Transverse colon (tissue), 4 donors: ENCODE measurements at regions not wholly inside any gene's neighbourhood (a gene's known extent, or its start where the extent isn't known, plus 50 kb on each side); places are given as distances from the start of the nearest gene placed in this dataset.

Experiments
- DNase-seq: peaks from one replicate; pipeline ENCODE4 v3.0.0-alpha.2; 2019
- H3K27ac ChIP-seq, 4 donors: fragments of 200-600 bp; sonication (generic); 2 replicates each; pipeline ENCODE4 v1.5.1; 2016 to 2018; ENCODE audit warnings: inconsistent platforms in 4 of 4
- H3K27me3 ChIP-seq: fragments of 200-600 bp; sonication (generic); 2 replicates; pipeline ENCODE4 v1.5.1; 2017; ENCODE audit warnings: inconsistent platforms
- H3K36me3 ChIP-seq, 4 donors: fragments of 200-600 bp; sonication (generic); 2 replicates each; pipeline ENCODE4 v1.5.1; 2017 to 2019; ENCODE audit warnings: inconsistent platforms in 4 of 4
- H3K4me1 ChIP-seq, 4 donors: fragments of 200-600 bp; sonication (generic); 2 replicates each; pipeline ENCODE4 v1.5.1; 2017 to 2020; ENCODE audit warnings: inconsistent platforms in 4 of 4
- H3K4me3 ChIP-seq, 4 donors: fragments of 200-600 bp; sonication (generic); 1 replicate in 1 of 4; 2 replicates in 3 of 4; pipeline versions ENCODE4 v1.5.1 to v1.6.1; 2017 to 2019; ENCODE audit warnings: inconsistent platforms in 4 of 4
- H3K9me3 ChIP-seq, 2 donors: fragments of 200-600 bp; sonication (generic); 2 replicates each; pipeline ENCODE4 v1.5.1; 2017 to 2019; ENCODE audit warnings: inconsistent platforms in 2 of 2
- CTCF ChIP-seq, 5 experiments: fragments of 200-600 bp in 3 of 5; fragments of 450-650 bp in 2 of 5; sonication (generic) in 3 of 5; IDR thresholded peaks; 1 replicate in 2 of 5; 2 replicates in 3 of 5; pipeline ENCODE4 v1.5.1; 2016 to 2017; ENCODE audit warnings: antibody characterized with exemption in 5 of 5, inconsistent platforms in 3 of 5, mild to moderate bottlenecking in 2 of 5, moderate library complexity in 1 of 5
- EP300 ChIP-seq: sonication (generic); formaldehyde crosslinking; IDR thresholded peaks from one replicate; pipeline ENCODE4 v1.6.1; 2017; ENCODE audit warnings: antibody characterized with exemption, low read depth
- POLR2A ChIP-seq: fragments of 450-650 bp; IDR thresholded peaks from one replicate; pipeline ENCODE4 v1.6.1; 2016; ENCODE audit warnings: antibody characterized with exemption, mild to moderate bottlenecking, moderate library complexity
- POLR2AphosphoS5 ChIP-seq, 3 donors: sonication (generic); formaldehyde crosslinking; IDR thresholded peaks; one replicate each; pipeline ENCODE4 v1.6.1; 2016; ENCODE audit warnings: antibody characterized with exemption in 3 of 3
- WGBS, 2 donors: methylation state at CpG; one replicate each; pipeline ENCODE4 v1.1.5; 2018; ENCODE audit warnings: low coverage in 1 of 2; 5-methylcytosine and 5-hydroxymethylcytosine counted together
- in situ Hi-C, 4 donors: fragments of 200-750 bp; cut with MboI; loops; one replicate each; pipeline versions ENCODE4 v1.15.0 to v1.15.1; 2017; ENCODE audit warnings: low sequenced_read_pairs in 3 of 4, low pct_ligation_motif_present in 1 of 4, low pct_unique_long_range_greater_than_20kb in 1 of 4
- intact Hi-C: fragments of 100-400 bp; cut with DNase I; formaldehyde crosslinking; loops from one replicate; pipeline ENCODE4 v1.15.1; 2023; ENCODE audit warnings: low total_unique reads

GRCh38 chr11:119483341-119483880, 60.4 kb upstream of the THY1 start:
- Histone ChIP-seq H3K4me3 (no peak overlapping the region), H3K9me3 (no peaks in the 10 kb centered on the region), H3K36me3 (no peaks in the 10 kb centered on the region), H3K27ac (no peak overlapping the region), H3K4me1 (peaks cover 0 to 11% (median 2%) of the 10 kb centered on the region in 4 donors), H3K27me3 (no peaks in the 10 kb centered on the region)
- WGBS, 2 donors = 91% methylated on average over 11 of the region's 11 CpGs; no CpG with 5 or more reads in 1 of the 2 donors
- TF ChIP-seq EP300 (no peak), POLR2AphosphoS5 (IDR thresholded peaks at IDR 0.05) (no peak), CTCF (IDR thresholded peaks at IDR 0.05) (no peak), POLR2A (no peak)
- DNase-seq = no peak
- intact Hi-C loops = loop anchor here (5.0 to 10.0 kb wide), 2 partner anchors 261 to 624 kb away; no protein-coding TSS in a partner anchor
- in situ Hi-C loops = loop anchor here in 3 of 4 donors (25.0 kb wide), 1 partner anchor 629 kb away; no protein-coding TSS in a partner anchor

- 81% methylated on average over 9 of the region's 9 CpGs; no CpG with 5 or more reads in 1 of the 2 donors for WGBS, 2 donors
- no peaks in the 10 kb centered on the region for H3K36me3 ChIP-seq
- intact Hi-C loops (loop anchor here (5.0 to 10.0 kb wide), 2 partner anchors 262 to 625 kb away; no protein-coding TSS in a partner anchor), in situ Hi-C loops (loop anchor here in 3 of 4 donors (25.0 kb wide), 1 partner anchor 630 kb away; no protein-coding TSS in a partner anchor)
- DNase-seq = no peak
- peaks cover 0 to 11% (median 2%) of the 10 kb centered on the region in 4 donors for H3K4me1 ChIP-seq
- H3K27ac ChIP-seq = no peak overlapping the region
- H3K4me3 ChIP-seq = no peak overlapping the region
- no peaks in the 10 kb centered on the region for H3K27me3 ChIP-seq
- TF ChIP-seq POLR2A (no peak), EP300 (no peak), CTCF (IDR thresholded peaks at IDR 0.05) (no peak), POLR2AphosphoS5 (IDR thresholded peaks at IDR 0.05) (no peak)
- no peaks in the 10 kb centered on the region for H3K9me3 ChIP-seq
Observed at GRCh38 chr11:119482521-119483011, 59.6 kb upstream of the THY1 start.

- DNase-seq = peak; percentile 7
- Histone ChIP-seq H3K27ac (no peak overlapping the region), H3K9me3 (no peaks in the 10 kb centered on the region), H3K4me3 (no peak overlapping the region), H3K4me1 (peaks cover 0 to 11% (median 2%) of the 10 kb centered on the region in 4 donors), H3K36me3 (no peaks in the 10 kb centered on the region), H3K27me3 (no peaks in the 10 kb centered on the region)
- no peak for TF ChIP-seq POLR2AphosphoS5 (IDR thresholded peaks at IDR 0.05)
- TF ChIP-seq EP300 = no peak
- no peak for TF ChIP-seq CTCF (IDR thresholded peaks at IDR 0.05)
- no peak for TF ChIP-seq POLR2A
- in situ Hi-C loops (loop anchor here in 3 of 4 donors (25.0 kb wide), 1 partner anchor 630 kb away; no protein-coding TSS in a partner anchor), intact Hi-C loops (loop anchor here (5.0 to 10.0 kb wide), 2 partner anchors 263 to 625 kb away; no protein-coding TSS in a partner anchor)
- WGBS, 2 donors = 48% methylated on average over 20 of the region's 22 CpGs; no CpG with 5 or more reads in 1 of the 2 donors
Observed at GRCh38 chr11:119481667-119482400, 58.9 kb upstream of the THY1 start.
